Trophoblast cell (in vitro differentiated cells and primary cell): ENCODE measurements at regions not wholly inside any gene's neighbourhood (a gene's known extent, or its start where the extent isn't known, plus 50 kb on each side); places are given as distances from the start of the nearest gene placed in this dataset.

Experiments
- DNase-seq, 2 donors: peaks; one replicate each; pipeline ENCODE4 v3.0.0-alpha.2; 2016
- H2AFZ ChIP-seq: 2 replicates; pipeline ENCODE4 v1.6.1; 2013; ENCODE audit warnings: low read length, moderate library complexity, mild to moderate bottlenecking; ENCODE audit not compliant: insufficient read depth, poor library complexity
- H2AK5ac ChIP-seq: 2 replicates; pipeline ENCODE4 v1.6.1; 2013; ENCODE audit warnings: mild to moderate bottlenecking, low read length
- H2BK120ac ChIP-seq: 2 replicates; pipeline ENCODE4 v1.6.1; 2013; ENCODE audit warnings: low read length, mild to moderate bottlenecking, moderate library complexity; ENCODE audit not compliant: insufficient read depth, poor library complexity
- H2BK12ac ChIP-seq: 2 replicates; pipeline ENCODE4 v1.6.1; 2013; ENCODE audit warnings: mild to moderate bottlenecking, low read length, moderate library complexity
- H2BK5ac ChIP-seq: 2 replicates; pipeline ENCODE4 v1.6.1; 2013; ENCODE audit warnings: low read length, low read depth, moderate library complexity, mild to moderate bottlenecking; ENCODE audit not compliant: poor library complexity
- H3K14ac ChIP-seq: 2 replicates; pipeline ENCODE4 v1.6.1; 2013; ENCODE audit warnings: mild to moderate bottlenecking, low read length
- H3K18ac ChIP-seq: 2 replicates; pipeline ENCODE4 v1.6.1; 2013; ENCODE audit warnings: mild to moderate bottlenecking, low read length
- H3K23ac ChIP-seq: 2 replicates; pipeline ENCODE4 v1.6.1; 2013; ENCODE audit warnings: low read length
- H3K27ac ChIP-seq: 2 replicates; pipeline ENCODE4 v1.5.1; 2013; ENCODE audit warnings: low read depth, mild to moderate bottlenecking, inconsistent platforms, low read length, moderate library complexity
- H3K27me3 ChIP-seq: 2 replicates; pipeline ENCODE4 v1.6.1; 2013; ENCODE audit warnings: inconsistent platforms, mild to moderate bottlenecking, low read length, moderate library complexity; ENCODE audit not compliant: insufficient read depth
- H3K36me3 ChIP-seq, 2 experiments: 1 replicate in 1 of 2; 2 replicates in 1 of 2; pipeline ENCODE4 v1.6.1; 2013; ENCODE audit warnings: low read length in 2 of 2, mild to moderate bottlenecking in 2 of 2, moderate library complexity in 1 of 2; ENCODE audit not compliant: insufficient read depth in 2 of 2, control insufficient read depth in 1 of 2
- H3K4ac ChIP-seq: 2 replicates; pipeline ENCODE4 v1.6.1; 2013; ENCODE audit warnings: low read depth, mild to moderate bottlenecking, low read length, moderate library complexity
- H3K4me1 ChIP-seq, 2 experiments: 1 replicate in 1 of 2; 2 replicates in 1 of 2; pipeline ENCODE4 v1.6.1; 2013; ENCODE audit warnings: low read length in 2 of 2, mild to moderate bottlenecking in 2 of 2, moderate library complexity in 1 of 2; ENCODE audit not compliant: insufficient read depth in 2 of 2, control insufficient read depth in 1 of 2
- H3K4me2 ChIP-seq: 2 replicates; pipeline ENCODE4 v1.6.1; 2013; ENCODE audit warnings: inconsistent platforms, mild to moderate bottlenecking, low read length, moderate library complexity
- H3K4me3 ChIP-seq: 2 replicates; pipeline ENCODE4 v1.5.1; 2013; ENCODE audit warnings: mild to moderate bottlenecking, low read depth, low read length, inconsistent platforms
- H3K79me1 ChIP-seq: one replicate; pipeline ENCODE4 v1.6.1; 2013; ENCODE audit warnings: low read length
- H3K79me2 ChIP-seq: 2 replicates; pipeline ENCODE4 v1.6.1; 2013; ENCODE audit warnings: low read length, mild to moderate bottlenecking; ENCODE audit not compliant: control insufficient read depth, insufficient read depth, poor library complexity
- H3K9ac ChIP-seq: 2 replicates; pipeline ENCODE4 v1.6.1; 2013; ENCODE audit warnings: mild to moderate bottlenecking, low read length
- H3K9me3 ChIP-seq: 2 replicates; pipeline ENCODE4 v1.6.1; 2013; ENCODE audit warnings: low read depth, mild to moderate bottlenecking, control low read depth, inconsistent platforms, low read length; ENCODE audit not compliant: insufficient read depth
- H4K12ac ChIP-seq: 2 replicates; pipeline ENCODE4 v1.6.1; 2013; ENCODE audit warnings: low read depth, mild to moderate bottlenecking, low read length, moderate library complexity
- H4K8ac ChIP-seq: 2 replicates; pipeline ENCODE4 v1.6.1; 2013; ENCODE audit warnings: low read depth, mild to moderate bottlenecking, low read length, moderate library complexity
- H4K91ac ChIP-seq: one replicate; pipeline ENCODE4 v1.6.1; 2013; ENCODE audit warnings: low read depth, mild to moderate bottlenecking, low read length, moderate library complexity
- WGBS: extraction: QIAGEN DNeasy Blood & Tissue Kit; methylation state at CpG from one replicate; pipeline ENCODE4 v1.1.7; 2013; ENCODE audit warnings: missing lambda C conversion rate; ENCODE audit not compliant: insufficient read length, insufficient coverage; ENCODE audit errors: extremely low coverage; 5-methylcytosine and 5-hydroxymethylcytosine counted together

- no CpG with 5 or more reads among the region's 1 CpG for WGBS
- Histone ChIP-seq H3K4me2 (no peak overlapping the region), H2AFZ (no peak overlapping the region), H3K18ac (no peak overlapping the region), H2BK120ac (no peak overlapping the region), H4K91ac (no peak overlapping the region), H3K9ac (no peak overlapping the region), H3K4ac (no peak overlapping the region), H3K79me1 (no peaks in the 10 kb centered on the region), H3K14ac (no peak overlapping the region), H2BK12ac (no peak overlapping the region), H2AK5ac (no peak overlapping the region), H3K27ac (no peak overlapping the region), H3K9me3 (no peaks in the 10 kb centered on the region), H3K36me3 (no peaks in the 10 kb centered on the region), H3K23ac (no peak overlapping the region), H4K8ac (no peak overlapping the region), H3K4me1 (no peaks in the 10 kb centered on the region), H4K12ac (no peak overlapping the region), H2BK5ac (no peak overlapping the region), H3K79me2 (no peaks in the 10 kb centered on the region), H3K4me3 (no peak overlapping the region), H3K27me3 (no peaks in the 10 kb centered on the region)
- DNase-seq = no peak
Observed at GRCh38 chr16:48704710-48705109, 94.7 kb upstream of the N4BP1 start.

- no peak overlapping the region for H3K4me2 ChIP-seq
- H3K27me3 ChIP-seq = no peaks in the 10 kb centered on the region
- H4K12ac ChIP-seq = no peak overlapping the region
- H2BK12ac ChIP-seq = no peak overlapping the region
- H3K4ac ChIP-seq = no peak overlapping the region
- H2AFZ ChIP-seq = no peak overlapping the region
- H4K8ac ChIP-seq = no peak overlapping the region
- H2BK5ac ChIP-seq = no peak overlapping the region
- no peaks in the 10 kb centered on the region for H3K79me1 ChIP-seq
- no peak overlapping the region for H3K23ac ChIP-seq
- no peaks in the 10 kb centered on the region for H3K4me1 ChIP-seq
- no peak overlapping the region for H3K18ac ChIP-seq
- no peak overlapping the region for H3K9ac ChIP-seq
- H3K9me3 ChIP-seq = no peaks in the 10 kb centered on the region
- no CpG with 5 or more reads among the region's 9 CpGs for WGBS
- no peaks in the 10 kb centered on the region for H3K79me2 ChIP-seq
- DNase-seq = peak; percentile 51 to 84
- no peak overlapping the region for H2BK120ac ChIP-seq
- H2AK5ac ChIP-seq = no peak overlapping the region
- no peak overlapping the region for H3K4me3 ChIP-seq
- no peak overlapping the region for H4K91ac ChIP-seq
- no peak overlapping the region for H3K14ac ChIP-seq
- no peaks in the 10 kb centered on the region for H3K36me3 ChIP-seq
- no peak overlapping the region for H3K27ac ChIP-seq
Observed at GRCh38 chr16:48687421-48688038, 77.5 kb upstream of the N4BP1 start.

- no peak overlapping the region for H2BK5ac ChIP-seq
- no peaks in the 10 kb centered on the region for H3K4me1 ChIP-seq
- no peaks in the 10 kb centered on the region for H3K9me3 ChIP-seq
- no peak overlapping the region for H2BK120ac ChIP-seq
- no peaks in the 10 kb centered on the region for H3K79me2 ChIP-seq
- H3K4me3 ChIP-seq = no peak overlapping the region
- no peak overlapping the region for H3K23ac ChIP-seq
- no peak overlapping the region for H3K14ac ChIP-seq
- H4K8ac ChIP-seq = no peak overlapping the region
- no peaks in the 10 kb centered on the region for H3K79me1 ChIP-seq
- no peak overlapping the region for H2BK12ac ChIP-seq
- H3K4me2 ChIP-seq = no peak overlapping the region
- H3K27ac ChIP-seq = no peak overlapping the region
- H3K4ac ChIP-seq = no peak overlapping the region
- no peak overlapping the region for H2AFZ ChIP-seq
- no peaks in the 10 kb centered on the region for H3K36me3 ChIP-seq
- WGBS = no CpG with 5 or more reads among the region's 2 CpGs
- H2AK5ac ChIP-seq = no peak overlapping the region
- no peak overlapping the region for H3K9ac ChIP-seq
- H3K18ac ChIP-seq = no peak overlapping the region
- H4K91ac ChIP-seq = no peak overlapping the region
- H3K27me3 ChIP-seq = no peaks in the 10 kb centered on the region
- no peak for DNase-seq
- H4K12ac ChIP-seq = no peak overlapping the region
Observed at GRCh38 chr16:48684148-48684547, 74.2 kb upstream of the N4BP1 start.

- Histone ChIP-seq H3K36me3 (no peaks in the 10 kb centered on the region), H3K4me1 (no peaks in the 10 kb centered on the region), H2AFZ (no peak overlapping the region), H4K91ac (no peak overlapping the region), H3K4ac (no peak overlapping the region), H2BK5ac (no peak overlapping the region), H3K18ac (no peak overlapping the region), H3K4me2 (no peak overlapping the region), H3K9ac (no peak overlapping the region), H4K12ac (no peak overlapping the region), H2BK120ac (no peak overlapping the region), H2AK5ac (no peak overlapping the region), H3K79me1 (no peaks in the 10 kb centered on the region), H3K14ac (no peak overlapping the region), H3K4me3 (no peak overlapping the region), H3K23ac (no peak overlapping the region), H2BK12ac (no peak overlapping the region), H3K9me3 (no peaks in the 10 kb centered on the region), H3K27me3 (no peaks in the 10 kb centered on the region), H4K8ac (no peak overlapping the region), H3K79me2 (no peaks in the 10 kb centered on the region), H3K27ac (no peak overlapping the region)
- DNase-seq = no peak
- no CpG with 5 or more reads among the region's 3 CpGs for WGBS
Observed at GRCh38 chr16:48682971-48683370, 73.0 kb upstream of the N4BP1 start.
